HEK293T (cell line): ENCODE measurements at regions not wholly inside any gene's neighbourhood (a gene's known extent, or its start where the extent isn't known, plus 50 kb on each side); places are given as distances from the start of the nearest gene placed in this dataset.

Source experiments
- CTCF ChIA-PET: fragments of 350-600 bp; formaldehyde crosslinking; extraction: SDS; loops from one replicate; lab custom pipeline; 2021; ENCODE audit warnings: antibody characterized with exemption, inconsistent platforms; lab: Yijun Ruan, JAX
- POLR2A ChIA-PET: fragments of 350-600 bp; formaldehyde crosslinking; extraction: SDS; loops from one replicate; lab custom pipeline; 2020; ENCODE audit warnings: antibody characterized with exemption, inconsistent platforms; lab: Yijun Ruan, JAX
- DNase-seq: peaks from one replicate; pipeline ENCODE4 v3.0.0; 2012; ENCODE audit warnings: mixed read lengths; ENCODE audit errors: extremely low spot score
- ARNT ChIP-seq: fragments of 450-650 bp; IDR thresholded peaks from 2 replicates; pipeline ENCODE4 v1.6.1; 2017; ENCODE audit warnings: mild to moderate bottlenecking
- BHLHE40 ChIP-seq: fragments of 450-650 bp; IDR thresholded peaks from 2 replicates; pipeline ENCODE4 v1.6.1; 2016; ENCODE audit warnings: mild to moderate bottlenecking, moderate library complexity, borderline replicate concordance
- CTBP1 ChIP-seq: fragments of 450-650 bp; IDR thresholded peaks from 2 replicates; pipeline ENCODE4 v1.6.1; 2016; ENCODE audit warnings: borderline replicate concordance
- ELF4 ChIP-seq: fragments of 450-650 bp; IDR thresholded peaks from 2 replicates; pipeline ENCODE4 v1.6.1; 2017; ENCODE audit warnings: antibody characterized with exemption
- FOXA1 ChIP-seq: fragments of 450-650 bp; IDR thresholded peaks from 2 replicates; pipeline ENCODE4 v1.6.1; 2016; ENCODE audit warnings: mild to moderate bottlenecking
- FOXK2 ChIP-seq: fragments of 450-650 bp; IDR thresholded peaks from 2 replicates; pipeline ENCODE4 v1.6.1; 2016; ENCODE audit warnings: mild to moderate bottlenecking
- FOXM1 ChIP-seq: fragments of 450-650 bp; IDR thresholded peaks from 2 replicates; pipeline ENCODE4 v1.6.1; 2017; ENCODE audit warnings: mild to moderate bottlenecking, borderline replicate concordance
- HDGF ChIP-seq: fragments of 450-650 bp; IDR thresholded peaks from 2 replicates; pipeline ENCODE4 v1.6.1; 2017; ENCODE audit warnings: antibody characterized with exemption, borderline replicate concordance
- L3MBTL2 ChIP-seq: fragments of 450-650 bp; conservative IDR thresholded peaks from 2 replicates; pipeline ENCODE4 v1.6.1; 2016; ENCODE audit warnings: mild to moderate bottlenecking
- LEF1 ChIP-seq: fragments of 450-650 bp; IDR thresholded peaks from 2 replicates; pipeline ENCODE4 v1.6.1; 2017; ENCODE audit warnings: mild to moderate bottlenecking, borderline replicate concordance
- NFRKB ChIP-seq: fragments of 450-650 bp; IDR thresholded peaks from 2 replicates; pipeline ENCODE4 v1.6.1; 2016; ENCODE audit warnings: mild to moderate bottlenecking, moderate library complexity
- PKNOX1 ChIP-seq: fragments of 450-650 bp; IDR thresholded peaks from 2 replicates; pipeline ENCODE4 v1.6.1; 2016
- SP1 ChIP-seq: fragments of 450-650 bp; IDR thresholded peaks from 2 replicates; pipeline ENCODE4 v1.6.1; 2017
- SUZ12 ChIP-seq: fragments of 450-650 bp; IDR thresholded peaks from 2 replicates; pipeline ENCODE4 v1.6.1; 2016; ENCODE audit warnings: mild to moderate bottlenecking
- TARDBP ChIP-seq: fragments of 450-650 bp; IDR thresholded peaks from 2 replicates; pipeline ENCODE4 v1.6.1; 2016
- ZNF384 ChIP-seq: fragments of 450-650 bp; IDR thresholded peaks from 2 replicates; pipeline ENCODE4 v1.6.1; 2016

- ChIA-PET CTCF (no interaction called here), POLR2A (no interaction called here)
- TF ChIP-seq LEF1 (no peak), BHLHE40 (no peak), HDGF (no peak)
- no peak for DNase-seq
These were observed 51.0 kb upstream of the SORCS2 start for GRCh38 chr4:7141151-7141834.

GRCh38 chr4:7140692-7141069 is 51.7 kb upstream of the SORCS2 start:
- no peak for DNase-seq
- TF ChIP-seq CTBP1, result no peak
- TF ChIP-seq FOXA1, result no peak
- TF ChIP-seq ARNT, result no peak
- no peak for TF ChIP-seq LEF1
- TF ChIP-seq ELF4, result no peak
- TF ChIP-seq BHLHE40, result no peak
- TF ChIP-seq L3MBTL2, result no peak
- TF ChIP-seq TARDBP, result no peak
- no peak for TF ChIP-seq NFRKB
- no peak for TF ChIP-seq HDGF
- no peak for TF ChIP-seq PKNOX1
- TF ChIP-seq SUZ12, result no peak
- TF ChIP-seq SP1, result no peak
- no peak for TF ChIP-seq ZNF384
- TF ChIP-seq FOXK2, result no peak
- no peak for TF ChIP-seq FOXM1
- ChIA-PET POLR2A (no interaction called here), CTCF (no interaction called here)

GRCh38 chr4:7140062-7140691 is 52.2 kb upstream of the SORCS2 start:
- CTCF ChIA-PET, result no interaction called here
- no peak for TF ChIP-seq TARDBP
- TF ChIP-seq CTBP1, result no peak
- no peak for TF ChIP-seq FOXA1
- TF ChIP-seq FOXK2, result no peak
- no peak for TF ChIP-seq SUZ12
- no peak for TF ChIP-seq SP1
- TF ChIP-seq ZNF384, result no peak
- TF ChIP-seq PKNOX1, result no peak
- no peak for DNase-seq
- POLR2A ChIA-PET, result no interaction called here

GRCh38 chr4:7139167-7139982 is 53.0 kb upstream of the SORCS2 start:
- TF ChIP-seq ELF4 (no peak), ARNT (no peak), FOXK2 (no peak), SP1 (no peak), FOXA1 (no peak), SUZ12 (no peak), ZNF384 (no peak), L3MBTL2 (no peak), LEF1 (no peak), PKNOX1 (no peak), HDGF (no peak), CTBP1 (no peak), NFRKB (no peak), BHLHE40 (no peak), FOXM1 (no peak), TARDBP (no peak)
- ChIA-PET CTCF (interaction anchor here (0.6 to 1.7 kb wide), 2 partner anchors 18 to 142 kb away, joined by 3 read pairs; no protein-coding TSS in a partner anchor), POLR2A (no interaction called here)
- DNase-seq, result no peak

GRCh38 chr4:7138223-7139166 is 53.8 kb upstream of the SORCS2 start:
- POLR2A ChIA-PET, result no interaction called here
- CTCF ChIA-PET, result interaction anchor here (1.7 kb wide), 1 partner anchor 19 kb away, joined by 3 read pairs; no protein-coding TSS in a partner anchor

More at GRCh38 chr4:7138223-7139166, 53.8 kb upstream of the SORCS2 start:
- DNase-seq, result no peak
- no peak for TF ChIP-seq ARNT
- no peak for TF ChIP-seq SP1
- no peak for TF ChIP-seq ZNF384
- no peak for TF ChIP-seq FOXM1
- TF ChIP-seq PKNOX1, result no peak
- TF ChIP-seq FOXK2, result no peak
- no peak for TF ChIP-seq LEF1
- no peak for TF ChIP-seq L3MBTL2
- TF ChIP-seq TARDBP, result no peak
- TF ChIP-seq FOXA1, result no peak
- TF ChIP-seq SUZ12, result no peak
